ENCODE measurements at regions not wholly inside any gene's neighbourhood (a gene's known extent, or its start where the extent isn't known, plus 50 kb on each side); places are given as distances from the start of the nearest gene placed in this dataset.

- H2AFZ ChIP-seq (ENCODE audit: low read depth) = no peak overlapping the region
Observed at GRCh38 chr16:48862087-48862532, 252.1 kb upstream of the N4BP1 start.

GRCh38 chr16:48860341-48860740 is 250.4 kb upstream of the N4BP1 start:
- DNase-seq = no peak
- H2AFZ ChIP-seq (ENCODE audit: low read depth) = no peak overlapping the region
- H3K9me2 ChIP-seq = no peaks in the 10 kb centered on the region
- CTCF ChIA-PET = no interaction called here
- H3K79me2 ChIP-seq (ENCODE audit: insufficient read depth) = no peaks in the 10 kb centered on the region
- no peaks in the 10 kb centered on the region for H3K36me3 ChIP-seq (replicated peaks in 1 of 2; ENCODE audit: control insufficient read depth in 1 of 2, insufficient read depth in 2 of 2, low read length in 1 of 2)
- 0% methylated on average over 1 of the region's 1 CpG for WGBS (ENCODE audit: low lambda C conversion rate)
- H3K27ac ChIP-seq (ENCODE audit: low read depth in 2 of 2, low read length in 1 of 2) = no peak overlapping the region
- H3F3A ChIP-seq (replicated peaks; ENCODE audit: insufficient read depth) = no peaks in the 10 kb centered on the region
- no peak overlapping the region for H3K4me2 ChIP-seq
- no peaks in the 10 kb centered on the region for H3K4me1 ChIP-seq (ENCODE audit: control insufficient read depth in 1 of 2, insufficient read depth in 2 of 2, low read depth in 1 of 2, low read length in 1 of 2)
- H3K27me3 ChIP-seq (ENCODE audit: insufficient read depth) = no peaks in the 10 kb centered on the region
- no peak for TF ChIP-seq USF2 (IDR thresholded peaks at IDR 0.05; ENCODE audit: borderline replicate concordance, low read depth, low read length)
- TF ChIP-seq CTCF (IDR thresholded peaks at IDR 0.05) = no peak
- TF ChIP-seq GABPA (IDR thresholded peaks at IDR 0.05; ENCODE audit: low read depth) = no peak
- H3K4me3 ChIP-seq (ENCODE audit: low read depth in 2 of 2, low read length in 1 of 2) = no peak overlapping the region
- H3K9me3 ChIP-seq = no peaks in the 10 kb centered on the region
- H4K20me1 ChIP-seq (ENCODE audit: insufficient read depth) = no peaks in the 10 kb centered on the region
- POLR2A ChIA-PET = no interaction called here
- H3K9ac ChIP-seq = no peak overlapping the region

More at GRCh38 chr16:48862087-48862532, 252.1 kb upstream of the N4BP1 start:
- DNase-seq = no peak
- H3K9me2 ChIP-seq = no peaks in the 10 kb centered on the region
- TF ChIP-seq CTCF (IDR thresholded peaks at IDR 0.05) = peak; percentile 38
- peak; percentile 9; the same call in 1 of the 2 replicates for TF ChIP-seq SMC3 (IDR thresholded peaks at IDR 0.05; ENCODE audit: low read depth, low read length)
- TF ChIP-seq RCOR1 (IDR thresholded peaks at IDR 0.05; ENCODE audit: low read length) = no peak
- H3K27ac ChIP-seq (ENCODE audit: low read depth in 2 of 2, low read length in 1 of 2) = no peak overlapping the region
- no peaks in the 10 kb centered on the region for H3K27me3 ChIP-seq (ENCODE audit: insufficient read depth)
- no peaks in the 10 kb centered on the region for H3F3A ChIP-seq (replicated peaks; ENCODE audit: insufficient read depth)
- H3K9me3 ChIP-seq = no peaks in the 10 kb centered on the region
- no peaks in the 10 kb centered on the region for H3K79me2 ChIP-seq (ENCODE audit: insufficient read depth)
- H3K4me1 ChIP-seq (ENCODE audit: control insufficient read depth in 1 of 2, insufficient read depth in 2 of 2, low read depth in 1 of 2, low read length in 1 of 2) = no peaks in the 10 kb centered on the region
- ChIA-PET POLR2A (no interaction called here), CTCF (no interaction called here)
- H3K4me2 ChIP-seq = no peak overlapping the region
- WGBS (ENCODE audit: low lambda C conversion rate) = 19% methylated on average over 9 of the region's 9 CpGs
- no peaks in the 10 kb centered on the region for H4K20me1 ChIP-seq (ENCODE audit: insufficient read depth)
- no peaks in the 10 kb centered on the region for H3K36me3 ChIP-seq (replicated peaks in 1 of 2; ENCODE audit: control insufficient read depth in 1 of 2, insufficient read depth in 2 of 2, low read length in 1 of 2)
- H3K9ac ChIP-seq = no peak overlapping the region
- no peak overlapping the region; a peak in 1 of 4 replicates for H3K4me3 ChIP-seq (ENCODE audit: low read depth in 2 of 2, low read length in 1 of 2)

GRCh38 chr16:48852951-48853350 is 243.0 kb upstream of the N4BP1 start:
- no peaks in the 10 kb centered on the region for H3K36me3 ChIP-seq (replicated peaks in 1 of 2; ENCODE audit: control insufficient read depth in 1 of 2, insufficient read depth in 2 of 2, low read length in 1 of 2)
- CTCF ChIA-PET = no interaction called here
- TF ChIP-seq REST (IDR thresholded peaks at IDR 0.05; ENCODE audit: low read depth, low read length) (no peak), RXRA (IDR thresholded peaks at IDR 0.05; ENCODE audit: borderline replicate concordance, low read depth) (no peak), RCOR1 (IDR thresholded peaks at IDR 0.05; ENCODE audit: low read length) (no peak), MXI1 (IDR thresholded peaks at IDR 0.05; ENCODE audit: low read depth, low read length) (no peak), TCF12 (IDR thresholded peaks at IDR 0.05) (no peak), EP300 (IDR thresholded peaks at IDR 0.05; ENCODE audit: borderline replicate concordance in 1 of 2, low read depth in 1 of 2, low read length in 1 of 2) (no peak), JUND (IDR thresholded peaks at IDR 0.05) (no peak), POLR2AphosphoS5 (IDR thresholded peaks at IDR 0.05; ENCODE audit: low read depth, low read length) (no peak), CHD2 (IDR thresholded peaks at IDR 0.05; ENCODE audit: low read length, partially characterized antibody) (no peak)

More at GRCh38 chr16:48852951-48853350, 243.0 kb upstream of the N4BP1 start:
- 26% methylated on average over 12 of the region's 12 CpGs for WGBS (ENCODE audit: low lambda C conversion rate)
- DNase-seq = no peak
- H3K27me3 ChIP-seq (ENCODE audit: insufficient read depth) = no peaks in the 10 kb centered on the region
- no peaks in the 10 kb centered on the region for H4K20me1 ChIP-seq (ENCODE audit: insufficient read depth)
- POLR2A ChIA-PET = no interaction called here
- no peak overlapping the region for H3K4me2 ChIP-seq
- no peaks in the 10 kb centered on the region for H3K9me2 ChIP-seq
- no peaks in the 10 kb centered on the region for H3K9me3 ChIP-seq
- no peak overlapping the region for H2AFZ ChIP-seq (ENCODE audit: low read depth)
- no peak overlapping the region for H3K9ac ChIP-seq
- H3K79me2 ChIP-seq (ENCODE audit: insufficient read depth) = no peaks in the 10 kb centered on the region
- no peaks in the 10 kb centered on the region for H3K4me1 ChIP-seq (ENCODE audit: control insufficient read depth in 1 of 2, insufficient read depth in 2 of 2, low read depth in 1 of 2, low read length in 1 of 2)
- H3K4me3 ChIP-seq (ENCODE audit: low read depth in 2 of 2, low read length in 1 of 2) = no peak overlapping the region
- no peak overlapping the region for H3K27ac ChIP-seq (ENCODE audit: low read depth in 2 of 2, low read length in 1 of 2)
- no peaks in the 10 kb centered on the region for H3F3A ChIP-seq (replicated peaks; ENCODE audit: insufficient read depth)
